NCI-H2196 (cell line): ENCODE measurements at regions not wholly inside any gene's neighbourhood (a gene's known extent, or its start where the extent isn't known, plus 50 kb on each side); places are given as distances from the start of the nearest gene placed in this dataset.

Source experiments
- DNase-seq: peaks from one replicate; lab custom pipeline; 2025; ENCODE audit not compliant: unreplicated experiment; lab: John Stamatoyannopoulos, UW

DNA sequence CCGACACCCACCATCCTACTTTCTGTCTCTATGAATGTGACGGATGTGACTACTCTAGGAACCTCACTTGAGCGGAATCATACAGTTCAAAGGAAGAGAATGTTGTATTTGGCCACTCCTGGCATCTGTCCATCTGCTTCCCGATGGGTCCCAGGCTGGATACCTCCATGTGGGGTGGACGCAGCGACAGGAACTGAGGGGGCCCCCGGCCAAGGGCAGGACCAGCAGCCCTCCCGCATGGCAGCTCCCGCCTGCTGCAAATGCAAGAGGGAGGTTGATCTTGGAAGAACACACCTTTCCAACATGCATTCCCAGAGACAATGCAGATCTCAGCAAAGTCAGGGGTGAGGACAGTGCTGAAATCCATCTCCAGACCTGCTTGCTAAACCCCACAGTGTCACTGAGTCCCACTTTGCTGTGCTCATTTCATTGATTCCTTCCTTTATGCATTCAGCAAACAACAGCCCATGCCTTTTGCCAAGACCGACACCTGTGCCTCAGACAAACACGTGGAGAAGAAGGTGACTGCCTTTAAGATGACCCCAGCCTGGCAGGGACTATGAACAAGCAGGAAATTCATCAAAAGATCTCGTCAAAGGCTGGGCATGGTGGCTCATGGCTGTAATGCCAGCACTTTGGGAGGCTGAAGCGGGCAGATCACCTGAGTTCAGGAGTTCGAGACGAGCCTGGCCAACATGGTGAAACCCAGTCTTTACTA is 246.2 kb downstream of the CTTN start:
- DNase-seq: no peak

DNA sequence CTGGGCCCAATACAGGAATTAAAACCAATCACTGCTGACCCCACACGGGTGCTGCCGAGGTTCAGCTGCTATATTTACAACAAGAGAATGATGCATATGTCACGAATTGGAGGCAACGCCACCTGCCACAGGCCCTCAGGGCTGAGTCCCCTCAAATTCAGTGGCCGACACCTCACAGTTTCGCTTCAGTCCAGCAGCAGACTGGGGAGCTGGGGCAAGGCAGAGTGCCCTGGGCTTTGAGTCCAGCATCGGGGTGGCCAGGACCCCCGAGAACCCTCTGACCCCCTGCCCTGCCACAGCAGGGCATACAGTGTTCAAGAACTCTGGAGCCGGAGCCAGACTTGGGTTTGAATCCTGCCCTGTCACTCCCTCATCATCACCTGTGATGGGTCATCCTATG is 247.2 kb downstream of the CTTN start:
- no peak for DNase-seq

DNA sequence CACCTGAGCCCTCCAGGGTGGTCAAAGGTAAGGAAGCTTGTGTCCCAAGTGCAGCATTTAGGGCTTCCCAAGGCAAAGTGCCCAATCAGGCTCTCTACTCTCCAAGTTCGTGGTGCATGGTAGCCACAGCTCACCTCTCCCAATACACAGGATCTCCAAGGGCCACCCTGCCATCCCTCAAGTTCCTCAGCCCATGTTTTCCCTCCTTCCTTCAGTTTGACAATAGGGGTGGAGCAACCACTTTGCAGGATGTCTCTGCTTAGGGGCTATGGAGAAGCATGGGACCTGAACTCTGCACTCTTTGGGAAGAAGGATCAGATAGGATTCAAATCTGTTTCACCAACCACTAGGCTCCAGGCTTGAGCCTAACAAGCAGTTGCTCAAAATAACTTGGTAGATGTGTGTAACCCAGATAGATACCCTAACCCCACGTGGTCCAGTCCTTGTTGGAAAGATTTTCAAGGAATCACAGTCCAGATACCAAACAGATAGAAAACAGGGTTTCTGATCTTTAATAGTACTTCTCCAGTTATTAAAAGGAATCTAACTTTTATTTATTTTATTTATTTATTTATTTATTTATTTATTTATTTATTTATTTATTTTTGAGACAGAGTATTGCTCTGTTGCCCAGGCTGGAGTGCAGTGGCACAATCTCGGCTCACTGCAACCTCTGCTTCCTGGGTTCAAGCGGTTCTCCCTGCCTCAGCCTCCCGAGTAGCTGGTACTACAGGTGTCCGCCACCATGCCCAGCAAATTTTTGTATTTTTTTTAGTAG is 248.1 kb downstream of the CTTN start:
- no peak for DNase-seq

DNA sequence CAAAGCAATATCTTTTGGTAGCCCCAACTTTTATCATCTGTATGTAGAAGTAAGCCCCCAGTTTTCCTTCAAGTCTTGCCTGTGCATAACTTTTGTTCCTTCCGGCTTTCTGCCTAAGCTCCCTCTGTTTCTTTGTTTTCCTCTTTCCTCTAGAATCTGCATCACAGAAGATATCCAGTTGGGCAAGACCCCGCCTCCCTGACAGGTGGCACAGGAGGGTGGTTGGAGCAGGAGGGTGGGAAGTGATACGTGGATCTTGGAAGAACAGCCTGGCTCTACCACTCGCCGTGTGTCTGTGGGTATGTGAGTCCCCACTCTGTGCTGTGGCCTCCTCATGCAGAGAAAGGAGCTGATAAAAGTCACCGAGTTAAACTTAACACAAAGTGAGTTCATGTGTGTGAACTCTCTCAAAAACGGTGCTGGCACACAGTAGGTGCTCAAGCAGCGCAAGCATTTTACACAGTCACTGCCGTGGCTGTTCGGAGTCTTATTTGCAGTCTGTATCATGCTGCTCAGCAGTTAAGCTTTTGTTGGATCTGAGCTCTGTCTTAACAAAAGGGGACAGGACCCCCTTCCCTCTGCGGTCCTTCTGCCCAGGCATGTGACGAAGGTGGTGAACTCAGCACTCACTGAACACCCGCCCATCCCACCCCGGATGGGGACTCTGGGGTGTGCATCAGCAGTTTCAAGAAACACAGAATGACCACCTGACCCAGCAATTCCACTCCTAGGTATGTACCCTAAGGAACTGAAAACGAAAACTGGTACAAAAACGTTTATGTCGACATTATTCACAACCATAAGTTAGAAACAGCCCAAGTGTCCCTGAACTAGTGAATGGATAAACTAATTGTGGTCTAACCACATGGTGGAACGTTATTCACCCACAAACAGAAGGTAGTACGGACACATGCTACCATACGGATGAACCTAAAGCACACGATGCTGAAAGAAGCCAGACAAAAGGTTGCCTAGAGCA is 249.1 kb downstream of the CTTN start:
- DNase-seq: no peak

DNA sequence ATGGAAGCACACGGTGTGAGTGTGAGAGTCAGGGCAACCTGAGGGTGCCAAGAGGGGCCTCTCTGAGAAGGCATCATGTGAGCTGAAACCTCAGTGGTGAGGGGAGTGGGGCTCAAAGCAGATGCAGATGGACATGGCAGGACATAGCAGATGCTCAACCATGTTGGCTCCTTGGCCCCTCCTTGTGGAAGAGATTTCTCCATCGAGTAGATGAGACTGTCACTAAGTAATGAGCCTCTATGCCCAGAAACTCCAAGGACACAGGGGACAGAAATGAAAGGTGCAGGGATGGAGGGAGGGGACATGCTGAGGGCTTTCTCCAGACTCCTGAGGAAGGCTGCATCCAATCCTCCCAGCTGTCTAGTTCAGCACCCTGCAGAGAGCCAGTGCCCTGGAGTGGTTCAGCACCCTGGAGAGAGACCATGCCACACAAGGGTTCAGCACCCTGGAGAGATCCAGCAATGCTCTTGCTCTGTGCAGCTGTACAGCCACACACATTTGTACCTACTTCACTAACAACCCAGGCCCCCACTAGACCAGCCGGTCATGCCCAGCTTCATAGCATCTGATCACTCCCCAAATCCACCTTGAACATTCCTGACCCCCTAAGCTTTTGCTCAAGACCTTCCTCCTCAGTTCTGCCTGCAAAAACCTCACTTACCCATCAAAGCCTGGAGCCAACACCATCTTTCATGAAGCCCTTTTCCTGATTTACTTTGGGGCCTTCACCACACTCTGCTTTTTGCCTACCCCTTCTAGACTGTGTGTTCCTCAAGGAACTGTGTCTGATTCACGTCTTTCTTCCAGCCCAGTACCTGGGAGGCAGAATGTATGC is 252.0 kb downstream of the CTTN start:
- DNase-seq: peak; percentile 5

DNA sequence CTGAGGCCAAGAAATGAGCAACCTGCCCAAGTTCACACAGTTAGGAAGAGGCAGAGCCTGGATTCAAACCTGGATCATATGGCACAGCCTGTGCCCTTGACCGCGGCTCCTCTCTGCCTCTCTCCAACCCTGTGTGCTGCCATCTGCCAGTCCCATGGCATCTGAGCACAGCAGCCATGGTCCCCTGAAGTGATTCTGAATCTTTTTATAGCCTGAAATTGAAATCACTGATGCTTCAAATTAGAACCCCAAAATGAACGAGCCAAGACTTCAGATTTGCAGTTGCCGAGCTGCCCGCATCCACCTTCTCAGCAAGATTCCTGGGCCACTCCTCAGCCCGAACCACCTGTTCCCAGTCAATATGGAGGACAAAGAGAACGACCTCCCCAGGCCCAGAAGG is 252.7 kb downstream of the CTTN start:
- DNase-seq: no peak

DNA sequence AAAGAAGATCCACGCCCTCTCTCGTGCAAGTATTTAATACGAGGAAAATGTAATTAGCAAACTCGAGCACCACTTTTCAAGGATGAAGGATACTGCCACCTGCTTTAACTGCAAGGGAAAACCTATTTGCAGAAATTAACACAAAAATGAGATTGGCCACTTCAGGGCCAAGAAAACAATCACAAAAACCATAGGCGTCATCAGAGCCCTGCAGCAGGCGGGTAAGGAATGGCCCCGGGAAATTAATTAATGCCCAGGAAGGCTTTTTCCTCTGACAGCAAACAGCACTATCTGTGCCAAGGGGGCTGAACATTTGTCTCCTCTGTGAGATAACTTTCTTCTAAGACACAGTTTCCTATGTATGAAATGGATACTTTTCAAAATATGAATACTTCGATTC is 255.7 kb downstream of the CTTN start:
- DNase-seq: no peak

DNA sequence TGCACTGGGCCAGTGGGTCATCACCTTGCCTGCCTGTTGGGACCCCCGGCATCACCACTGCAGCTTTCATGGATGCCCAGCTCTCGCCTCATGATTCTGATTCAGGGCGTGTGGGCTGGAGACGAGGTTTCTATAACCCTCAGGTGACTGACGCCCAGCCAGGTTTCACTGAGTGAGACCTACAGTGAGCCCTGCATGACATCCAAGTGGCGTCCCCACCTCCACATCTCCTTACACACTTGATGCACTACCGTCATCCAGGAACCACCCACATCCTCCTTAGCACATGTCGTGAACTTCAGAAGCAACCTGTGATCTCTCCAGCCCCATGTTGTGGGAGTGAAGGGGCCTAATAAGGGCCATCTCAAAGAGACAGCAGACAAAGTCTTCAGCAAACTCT is 257.5 kb downstream of the CTTN start:
- no peak for DNase-seq

DNA sequence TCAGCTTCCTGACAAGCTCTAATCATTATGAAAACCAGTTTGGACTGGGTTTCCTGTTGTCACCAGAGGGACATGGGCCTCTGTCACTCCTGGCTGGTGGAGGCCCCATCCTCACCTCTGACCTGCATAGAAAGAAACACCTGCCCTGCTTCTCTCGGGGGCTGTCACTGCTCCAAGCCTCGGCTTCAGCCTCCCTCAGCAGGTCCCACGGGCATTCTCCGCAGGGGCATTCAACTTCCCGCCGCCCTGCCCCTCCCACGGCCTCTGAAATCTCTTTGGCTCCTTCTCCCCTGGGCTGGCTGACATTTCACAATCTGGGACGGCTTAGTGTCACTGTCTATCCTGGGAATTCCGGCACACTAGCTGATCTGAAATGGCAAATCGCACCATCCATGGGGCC is 257.9 kb downstream of the CTTN start:
- DNase-seq: no peak

DNA sequence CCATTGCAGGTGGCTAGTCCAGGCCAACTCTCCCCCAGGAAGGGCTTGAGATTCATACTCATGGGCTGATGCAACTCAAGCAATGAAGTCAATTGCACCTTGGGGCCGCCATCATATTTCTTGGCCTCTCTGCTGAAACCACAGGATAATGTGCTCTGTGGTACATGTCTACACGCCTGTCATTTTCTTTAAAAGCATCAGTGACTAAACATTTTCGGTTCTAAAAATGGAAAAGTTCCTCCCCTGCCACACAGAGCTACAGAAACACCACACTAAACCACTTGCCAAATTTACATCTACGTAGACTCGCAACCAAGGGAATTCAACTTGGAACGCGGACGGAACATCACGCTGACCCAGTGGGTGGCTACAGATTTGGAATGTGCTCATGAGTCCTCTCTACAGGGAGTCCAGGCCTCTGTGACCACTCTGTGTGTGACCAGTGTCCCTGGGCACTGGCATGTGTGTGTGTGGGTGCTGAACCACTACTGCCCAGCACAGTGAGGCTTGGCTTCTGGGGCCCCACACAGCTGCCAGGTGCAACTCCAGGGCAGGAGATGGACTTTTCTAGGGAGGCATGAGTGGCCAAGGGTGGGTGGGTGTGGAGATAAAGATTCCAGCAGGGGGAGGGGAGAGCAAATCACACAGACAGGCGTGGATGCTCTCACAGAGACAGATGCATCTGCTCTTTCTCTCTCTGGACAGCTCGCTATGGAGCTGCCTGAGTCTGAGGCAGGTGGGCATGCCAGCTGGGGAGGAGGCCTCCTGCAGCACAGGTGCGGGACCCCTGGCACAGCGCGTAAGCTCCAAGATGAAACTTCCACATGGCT is 261.9 kb downstream of the CTTN start:
- DNase-seq: no peak

DNA sequence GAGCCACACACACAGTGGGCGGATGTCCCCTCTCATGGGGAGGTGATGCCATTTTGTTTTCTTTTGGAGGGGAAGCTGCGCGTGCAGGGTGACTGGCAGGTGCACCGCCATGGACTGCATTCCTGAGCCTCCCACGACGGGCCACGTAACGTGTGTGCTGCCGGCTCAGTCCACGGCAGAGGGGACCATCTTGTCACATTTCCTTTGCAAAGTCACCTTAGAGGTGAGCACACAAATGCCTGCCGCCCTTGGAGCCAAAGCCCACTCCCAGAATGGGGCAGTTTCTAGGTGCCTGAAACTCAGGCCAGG is 262.5 kb downstream of the CTTN start:
- DNase-seq: no peak

DNA sequence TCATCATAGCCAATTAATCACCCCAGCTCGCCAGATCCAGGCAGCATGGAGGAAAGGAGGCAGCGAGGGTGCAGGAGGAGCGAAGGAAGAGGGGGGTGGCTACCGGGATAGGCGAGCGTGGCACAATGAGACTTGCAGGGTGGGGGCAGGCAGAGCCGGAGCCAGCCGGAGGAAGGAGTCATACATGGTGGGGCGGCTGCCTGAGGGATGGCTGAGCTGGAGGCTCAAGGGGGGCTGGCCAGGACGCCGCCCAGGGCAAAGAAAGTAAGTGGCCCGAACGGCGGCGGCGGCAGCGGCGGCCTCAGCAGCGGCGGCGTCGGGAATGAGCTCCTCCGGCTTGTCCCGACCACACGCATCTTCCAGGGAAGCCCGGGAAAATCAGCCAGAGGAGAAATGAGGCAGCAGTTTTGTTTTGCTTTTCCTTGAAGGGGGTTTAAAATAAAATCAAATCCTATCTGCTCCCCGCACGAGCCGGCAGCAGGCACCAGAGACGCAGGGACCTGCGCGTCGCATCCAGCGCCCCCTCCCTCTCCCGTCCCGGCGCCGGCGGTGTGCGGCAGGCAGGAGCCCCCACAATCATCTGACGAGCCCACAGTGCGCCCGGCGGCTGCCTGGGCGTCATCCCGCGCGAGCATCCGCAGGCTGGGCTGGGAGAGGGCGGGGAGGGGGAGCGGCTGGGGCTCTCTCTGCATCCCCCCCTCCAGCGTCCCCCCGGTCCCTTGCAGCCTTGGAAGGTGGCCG is 263.6 kb downstream of the CTTN start:
- DNase-seq: no peak

DNA sequence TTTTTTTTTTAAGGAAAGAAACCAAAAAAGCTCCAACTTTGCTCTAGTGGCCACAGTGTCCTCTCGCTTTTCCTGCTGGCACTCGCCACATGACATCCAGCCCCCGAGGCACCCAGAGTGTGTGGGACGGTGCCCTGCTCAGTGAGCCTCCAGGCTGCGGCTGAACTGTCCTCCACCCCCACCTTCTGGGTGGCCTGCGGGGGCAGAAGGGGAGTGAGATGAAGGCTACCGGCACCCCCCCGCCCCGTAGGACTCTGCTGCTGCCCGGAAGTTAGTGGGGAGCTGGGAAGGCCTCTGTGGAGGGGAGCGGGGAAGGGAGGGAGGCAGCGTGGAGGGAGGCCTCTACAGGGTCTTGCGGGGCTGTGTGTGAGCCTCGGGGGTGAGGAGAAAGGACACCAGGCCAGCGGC is 264.4 kb downstream of the CTTN start:
- no peak for DNase-seq

DNA sequence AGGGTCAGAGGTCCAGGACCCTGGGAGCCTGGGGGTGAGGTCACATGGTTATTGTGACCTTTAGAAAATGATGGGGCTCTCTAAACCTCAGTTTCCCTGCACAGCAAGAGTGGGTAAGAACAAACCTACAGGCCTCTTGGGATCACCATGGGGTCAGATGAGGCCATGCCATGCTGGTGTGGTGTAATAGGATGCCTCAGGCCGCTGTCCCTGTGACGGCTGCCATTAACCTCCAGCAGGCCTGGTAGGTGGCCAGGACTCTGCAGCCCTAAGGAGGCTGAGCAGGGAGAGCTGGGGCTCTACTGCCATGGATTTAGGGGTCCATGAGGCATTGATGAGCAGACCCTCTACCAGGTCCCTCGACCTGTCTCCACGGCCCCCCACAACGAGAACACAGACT is 265.5 kb downstream of the CTTN start:
- DNase-seq: no peak

DNA sequence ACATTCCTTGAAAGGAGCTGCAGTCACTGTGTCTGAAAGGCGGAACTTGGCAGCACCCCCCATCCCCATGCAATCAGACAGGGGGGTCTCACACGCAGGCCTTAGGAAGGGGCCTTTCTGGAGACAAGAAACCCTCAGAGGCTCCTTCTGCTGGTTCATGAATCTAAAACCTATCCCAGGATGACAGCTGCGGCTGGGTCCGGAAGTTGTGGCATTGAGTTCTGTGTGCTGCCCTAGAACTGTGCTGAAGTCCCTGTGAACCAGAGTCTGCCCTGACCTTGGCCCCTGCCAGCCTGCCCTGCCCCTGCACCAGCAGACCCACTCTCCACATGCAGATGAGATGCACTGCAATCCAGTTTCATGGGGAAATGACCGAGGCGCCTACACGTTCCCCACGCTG is 268.0 kb downstream of the CTTN start:
- DNase-seq: no peak

DNA sequence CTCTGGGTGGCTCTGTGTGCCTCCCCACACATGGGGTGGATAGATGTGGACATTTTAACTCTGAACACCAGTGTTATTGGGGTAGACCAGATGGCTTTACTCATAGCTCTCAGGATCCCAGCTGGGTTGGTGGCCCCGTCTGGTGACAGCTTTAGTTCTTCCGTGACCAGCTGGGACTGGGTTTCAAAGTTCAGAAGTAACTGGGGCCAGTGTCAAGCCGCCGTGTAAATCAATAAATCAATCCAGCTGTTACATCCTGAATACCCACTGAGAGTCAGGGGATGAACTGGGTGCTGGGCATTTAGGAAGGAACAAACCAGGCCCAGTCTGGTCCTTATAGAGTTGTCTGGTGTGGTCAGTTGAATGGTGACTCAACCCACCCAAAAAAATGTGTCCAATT is 269.4 kb downstream of the CTTN start:
- DNase-seq: no peak

DNA sequence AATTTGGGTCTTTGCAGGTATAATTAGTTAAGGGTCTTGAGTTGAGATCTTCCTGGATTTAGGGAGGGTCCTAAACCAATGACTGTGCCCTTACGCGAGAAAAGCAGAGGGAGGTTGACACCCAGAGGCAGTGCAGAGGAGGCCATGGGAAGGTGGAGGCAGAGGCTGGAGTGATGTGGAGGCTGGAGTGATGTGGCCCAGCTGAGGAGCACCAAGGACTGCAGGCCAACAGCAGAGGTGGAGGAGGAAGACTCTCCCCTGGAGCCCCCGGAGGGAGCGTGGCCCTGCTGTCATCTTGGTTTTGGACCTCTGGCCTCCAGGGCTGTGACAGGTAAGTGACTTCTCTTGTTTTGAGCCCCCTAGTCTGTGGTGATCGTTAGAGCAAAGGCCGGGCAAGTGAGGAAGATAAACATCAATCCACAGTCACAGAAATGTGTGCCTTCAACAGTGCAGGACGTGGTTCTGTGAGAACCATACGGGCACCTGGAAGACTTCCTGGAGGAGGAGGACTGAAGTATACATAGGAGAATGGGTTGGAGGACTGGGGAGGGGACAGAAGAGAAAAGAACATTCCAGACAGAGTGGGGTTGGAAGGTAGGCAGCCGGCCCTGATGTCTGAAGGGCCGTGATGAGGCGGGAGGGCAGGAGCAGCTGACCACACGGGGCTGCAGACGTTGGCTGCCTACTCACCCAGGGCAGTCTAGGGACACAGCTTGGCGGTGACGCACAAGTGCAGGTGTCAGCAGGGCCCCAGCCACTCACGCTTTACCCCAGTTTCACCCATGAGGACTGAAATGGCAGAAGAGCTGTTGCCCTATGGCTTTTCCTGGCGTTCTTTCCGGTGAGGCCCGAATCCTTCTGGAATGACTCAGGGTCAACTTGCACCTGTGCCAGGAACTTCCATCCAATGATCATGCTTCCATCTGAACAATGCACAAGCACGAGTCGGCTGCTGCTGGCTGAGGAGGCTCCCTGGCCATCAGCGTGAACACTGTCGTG is 270.2 kb downstream of the CTTN start:
- no peak for DNase-seq

DNA sequence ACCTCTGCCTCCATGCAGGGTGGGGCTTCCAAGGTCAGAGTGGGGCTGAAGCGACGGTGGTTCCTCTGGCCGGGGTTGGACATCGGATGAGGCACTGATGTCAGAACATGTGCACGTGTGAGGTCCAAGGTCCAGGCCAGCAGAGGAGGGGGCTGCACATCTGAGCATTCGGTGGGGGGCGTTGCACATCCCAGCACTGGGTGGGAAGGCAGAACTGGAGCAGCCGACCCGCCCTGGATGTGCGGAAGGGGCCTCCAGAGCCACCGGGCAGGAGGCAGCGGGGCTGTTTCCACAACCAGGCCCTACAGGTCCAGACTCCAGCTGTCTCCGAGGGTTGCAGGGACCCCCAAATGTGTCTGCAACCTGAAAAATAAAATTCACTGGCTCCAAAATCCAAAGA is 271.0 kb downstream of the CTTN start:
- no peak for DNase-seq
